NCI-H345 treated with DMSO at 0.1 percent for 48 hours (cell line): ENCODE measurements at regions not wholly inside any gene's neighbourhood (a gene's known extent, or its start where the extent isn't known, plus 50 kb on each side); places are given as distances from the start of the nearest gene placed in this dataset.
"Not testable (repeated sequence)": the region's sequence is repeated elsewhere in the genome, so short reads cannot be mapped to it uniquely, and the experiment has no call there.

Source experiments
- DNase-seq: peaks from one replicate; lab custom pipeline; 2025; ENCODE audit not compliant: unreplicated experiment; lab: John Stamatoyannopoulos, UW

- DNase-seq, result no peak
Observed at GRCh38 chr14:105883066-105884005, 357.0 kb downstream of the TMEM121 start.

- not testable (repeated sequence) for DNase-seq
Observed at GRCh38 chr14:105884192-105884807, 357.9 kb downstream of the TMEM121 start.

- no peak for DNase-seq
Observed at GRCh38 chr14:105884808-105885281, 358.5 kb downstream of the TMEM121 start.

GRCh38 chr14:105885561-105886320 lies 359.4 kb downstream of the TMEM121 start:
- DNase-seq, result no peak

- not testable (repeated sequence) for DNase-seq
Observed at GRCh38 chr14:105886791-105887191, 360.4 kb downstream of the TMEM121 start.

- DNase-seq, result no peak
Observed at GRCh38 chr14:105887692-105888091, 361.3 kb downstream of the TMEM121 start.

GRCh38 chr14:105888151-105888550 lies 361.8 kb downstream of the TMEM121 start:
- no peak for DNase-seq

- DNase-seq, result no peak
Observed at GRCh38 chr14:105888784-105889665, 362.6 kb downstream of the TMEM121 start.

- no peak for DNase-seq
Observed at GRCh38 chr14:105889666-105890473, 363.5 kb downstream of the TMEM121 start.

GRCh38 chr14:105890474-105891220 lies 364.3 kb downstream of the TMEM121 start:
- no peak for DNase-seq

GRCh38 chr14:105891221-105891602 lies 364.8 kb downstream of the TMEM121 start:
- DNase-seq, result no peak

- no peak for DNase-seq
Observed at GRCh38 chr14:105891631-105892452, 365.5 kb downstream of the TMEM121 start.

GRCh38 chr14:105892453-105893441 lies 366.4 kb downstream of the TMEM121 start:
- not testable (repeated sequence) for DNase-seq

GRCh38 chr14:105893686-105894085 lies 367.3 kb downstream of the TMEM121 start:
- not testable (repeated sequence) for DNase-seq

GRCh38 chr14:105894125-105894977 lies 368.0 kb downstream of the TMEM121 start:
- no peak for DNase-seq
